RWPE2 (cell line): ENCODE measurements at regions not wholly inside any gene's neighbourhood (a gene's known extent, or its start where the extent isn't known, plus 50 kb on each side); places are given as distances from the start of the nearest gene placed in this dataset.

ENCODE experiments used
- ATAC-seq: fragments of 200-7000 bp; cut with Tn5 transposase; 3 replicates; pipeline ENCODE4 v1.9.1; 2021; ENCODE audit warnings: low read depth
- DNase-seq: peaks from one replicate; pipeline ENCODE4 v3.0.0-alpha.2; 2020; ENCODE audit warnings: low spot score
- H3K27ac ChIP-seq: fragments of 450-650 bp; 2 replicates; pipeline ENCODE4 v1.5.1; 2017; ENCODE audit warnings: mild to moderate bottlenecking; ENCODE audit not compliant: poor library complexity, severe bottlenecking
- H3K27me3 ChIP-seq: fragments of 250-450 bp; sonication (Bioruptor Pico); 2 replicates; pipeline ENCODE4 v1.5.1; 2021; ENCODE audit warnings: mild to moderate bottlenecking, moderate library complexity; ENCODE audit not compliant: insufficient read depth, poor library complexity, severe bottlenecking
- H3K36me3 ChIP-seq: fragments of 250-450 bp; sonication (Bioruptor Pico); 2 replicates; pipeline ENCODE4 v1.5.1; 2020; ENCODE audit warnings: low read depth, mild to moderate bottlenecking, moderate library complexity
- H3K4me1 ChIP-seq: fragments of 250-450 bp; sonication (Bioruptor Pico); 2 replicates; pipeline ENCODE4 v1.5.1; 2021; ENCODE audit warnings: mild to moderate bottlenecking, moderate library complexity; ENCODE audit not compliant: insufficient read depth, poor library complexity, severe bottlenecking
- H3K4me3 ChIP-seq: fragments of 250-450 bp; sonication (Bioruptor Pico); 2 replicates; pipeline ENCODE4 v1.5.1; 2021; ENCODE audit warnings: mild to moderate bottlenecking, moderate library complexity; ENCODE audit not compliant: severe bottlenecking
- H3K9me3 ChIP-seq: fragments of 250-450 bp; sonication (Bioruptor Pico); 2 replicates; pipeline ENCODE4 v1.5.1; 2021; ENCODE audit warnings: mild to moderate bottlenecking, moderate library complexity; ENCODE audit not compliant: severe bottlenecking
- TF ChIP-seq, protein P1 (sequence below): fragments of 450-650 bp; IDR thresholded peaks from one replicate; pipeline ENCODE4 v1.5.1; 2017; ENCODE audit warnings: mild to moderate bottlenecking, moderate library complexity; ENCODE audit not compliant: poor library complexity, severe bottlenecking

DNA sequence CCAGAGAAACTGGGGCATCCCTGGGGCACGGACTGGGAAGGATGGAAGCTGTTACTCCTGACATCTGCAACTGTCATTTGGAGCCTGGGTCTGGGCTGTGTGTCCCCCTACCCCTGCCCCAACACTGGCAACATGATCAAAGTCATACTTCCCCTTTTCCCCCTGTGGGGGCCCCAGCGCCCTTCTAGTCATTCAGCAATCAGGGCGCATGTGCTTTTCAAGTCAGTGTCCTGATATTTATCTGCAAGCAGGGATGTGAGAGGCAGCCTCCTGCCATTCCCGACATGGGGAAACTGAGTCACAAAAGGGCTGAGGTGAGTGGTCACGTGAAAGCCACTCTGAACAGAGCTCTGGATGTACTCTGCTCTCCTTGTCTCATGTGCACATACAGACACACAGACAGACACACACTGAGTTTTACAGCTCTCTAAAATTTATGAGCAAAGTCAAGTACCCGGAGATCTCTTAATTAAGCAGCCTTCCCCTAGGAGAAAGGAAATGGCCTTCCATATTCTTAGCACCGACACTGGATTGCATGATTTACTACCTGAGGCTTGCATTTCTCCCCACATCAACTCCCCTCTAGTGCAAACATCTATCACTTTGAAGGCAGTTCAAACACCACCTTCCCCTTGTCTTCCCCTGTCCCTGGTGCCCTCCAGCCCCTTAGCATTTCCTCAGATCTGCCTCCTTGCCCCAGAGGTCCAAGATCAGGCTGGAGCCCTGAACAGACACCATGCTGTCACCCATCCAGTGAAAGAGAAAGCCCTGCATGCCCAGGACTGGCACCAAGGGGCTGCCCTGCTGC lies 170.7 kb downstream of the CDC5L start:
- ATAC-seq (no peak), DNase-seq (no peak)
- H3K27me3 ChIP-seq = no peaks in the 10 kb centered on the region
- H3K9me3 ChIP-seq = no peaks in the 10 kb centered on the region
- no peaks in the 10 kb centered on the region for H3K36me3 ChIP-seq
- no peak overlapping the region for H3K27ac ChIP-seq
- TF ChIP-seq, protein P1, sequence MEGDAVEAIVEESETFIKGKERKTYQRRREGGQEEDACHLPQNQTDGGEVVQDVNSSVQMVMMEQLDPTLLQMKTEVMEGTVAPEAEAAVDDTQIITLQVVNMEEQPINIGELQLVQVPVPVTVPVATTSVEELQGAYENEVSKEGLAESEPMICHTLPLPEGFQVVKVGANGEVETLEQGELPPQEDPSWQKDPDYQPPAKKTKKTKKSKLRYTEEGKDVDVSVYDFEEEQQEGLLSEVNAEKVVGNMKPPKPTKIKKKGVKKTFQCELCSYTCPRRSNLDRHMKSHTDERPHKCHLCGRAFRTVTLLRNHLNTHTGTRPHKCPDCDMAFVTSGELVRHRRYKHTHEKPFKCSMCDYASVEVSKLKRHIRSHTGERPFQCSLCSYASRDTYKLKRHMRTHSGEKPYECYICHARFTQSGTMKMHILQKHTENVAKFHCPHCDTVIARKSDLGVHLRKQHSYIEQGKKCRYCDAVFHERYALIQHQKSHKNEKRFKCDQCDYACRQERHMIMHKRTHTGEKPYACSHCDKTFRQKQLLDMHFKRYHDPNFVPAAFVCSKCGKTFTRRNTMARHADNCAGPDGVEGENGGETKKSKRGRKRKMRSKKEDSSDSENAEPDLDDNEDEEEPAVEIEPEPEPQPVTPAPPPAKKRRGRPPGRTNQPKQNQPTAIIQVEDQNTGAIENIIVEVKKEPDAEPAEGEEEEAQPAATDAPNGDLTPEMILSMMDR = no peak
- no peak overlapping the region for H3K4me3 ChIP-seq
- no peaks in the 10 kb centered on the region for H3K4me1 ChIP-seq

DNA sequence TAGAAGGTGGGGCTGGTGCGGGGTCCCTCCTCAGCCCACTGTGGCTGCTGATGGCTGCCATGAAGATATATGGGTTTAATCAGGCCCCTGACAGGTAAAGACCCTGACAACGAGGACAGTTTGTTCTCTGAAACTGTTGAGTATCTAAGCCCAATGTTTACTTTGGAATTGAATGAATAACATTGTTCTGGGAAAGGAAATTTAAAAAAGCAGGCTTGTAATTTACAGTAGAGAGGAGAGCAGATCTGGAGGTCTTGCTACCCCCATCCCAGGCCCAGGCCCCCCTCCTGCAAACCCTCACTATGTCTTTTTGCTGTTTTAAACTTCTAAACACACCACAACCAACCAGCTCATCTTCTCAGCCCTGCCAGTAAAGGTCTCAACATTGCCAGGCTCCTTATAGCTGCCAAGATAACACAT lies 171.3 kb downstream of the CDC5L start:
- DNase-seq (no peak), ATAC-seq (no peak)
- no peaks in the 10 kb centered on the region for H3K27me3 ChIP-seq
- no peak overlapping the region for H3K27ac ChIP-seq
- H3K36me3 ChIP-seq = no peaks in the 10 kb centered on the region
- TF ChIP-seq, protein P1 = no peak
- H3K9me3 ChIP-seq = no peaks in the 10 kb centered on the region
- H3K4me3 ChIP-seq = no peak overlapping the region
- no peaks in the 10 kb centered on the region for H3K4me1 ChIP-seq

DNA sequence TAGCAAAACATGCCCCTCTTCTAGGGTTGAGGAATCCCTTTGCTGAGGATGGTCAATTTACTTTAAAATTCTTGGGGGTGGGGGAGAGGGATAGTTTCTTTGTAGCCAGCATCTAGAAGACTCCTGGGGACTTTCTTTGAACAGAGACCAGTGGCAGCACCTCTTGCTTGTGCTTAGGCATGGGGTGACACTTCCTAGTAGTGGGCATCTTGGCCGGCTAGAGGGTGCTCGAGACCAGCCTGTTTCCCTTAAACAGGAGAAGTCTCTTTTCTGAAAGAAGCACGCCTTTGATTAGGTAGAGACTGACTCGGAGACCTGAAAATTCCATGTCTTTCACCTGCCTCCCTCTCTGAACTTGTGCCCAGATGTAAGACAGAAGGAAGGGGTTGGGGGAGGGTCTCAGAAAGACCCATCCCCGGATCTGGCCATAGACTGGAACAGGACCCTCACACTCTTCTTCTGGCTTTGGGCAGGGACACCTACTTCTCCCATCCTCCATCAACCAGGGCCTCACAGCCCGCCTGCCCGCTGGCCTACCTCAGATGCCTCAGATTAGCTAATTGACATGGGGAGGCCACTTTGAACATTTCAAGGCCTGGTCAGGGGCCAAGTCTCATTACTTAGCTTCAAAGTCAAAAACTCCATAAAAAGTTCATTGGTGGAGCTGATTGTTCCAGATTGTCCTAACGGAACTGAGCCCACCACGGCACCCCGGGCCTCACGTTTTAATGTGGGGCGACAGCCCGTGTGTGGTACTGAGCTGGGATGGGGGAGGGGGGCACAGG lies 172.2 kb downstream of the CDC5L start:
- no peaks in the 10 kb centered on the region for H3K4me1 ChIP-seq
- H3K9me3 ChIP-seq = no peaks in the 10 kb centered on the region
- TF ChIP-seq, protein P1 = no peak
- no peak for DNase-seq
- H3K36me3 ChIP-seq = no peaks in the 10 kb centered on the region
- no peaks in the 10 kb centered on the region for H3K27me3 ChIP-seq
- no peak for ATAC-seq
- H3K4me3 ChIP-seq = no peak overlapping the region
- H3K27ac ChIP-seq = no peak overlapping the region

DNA sequence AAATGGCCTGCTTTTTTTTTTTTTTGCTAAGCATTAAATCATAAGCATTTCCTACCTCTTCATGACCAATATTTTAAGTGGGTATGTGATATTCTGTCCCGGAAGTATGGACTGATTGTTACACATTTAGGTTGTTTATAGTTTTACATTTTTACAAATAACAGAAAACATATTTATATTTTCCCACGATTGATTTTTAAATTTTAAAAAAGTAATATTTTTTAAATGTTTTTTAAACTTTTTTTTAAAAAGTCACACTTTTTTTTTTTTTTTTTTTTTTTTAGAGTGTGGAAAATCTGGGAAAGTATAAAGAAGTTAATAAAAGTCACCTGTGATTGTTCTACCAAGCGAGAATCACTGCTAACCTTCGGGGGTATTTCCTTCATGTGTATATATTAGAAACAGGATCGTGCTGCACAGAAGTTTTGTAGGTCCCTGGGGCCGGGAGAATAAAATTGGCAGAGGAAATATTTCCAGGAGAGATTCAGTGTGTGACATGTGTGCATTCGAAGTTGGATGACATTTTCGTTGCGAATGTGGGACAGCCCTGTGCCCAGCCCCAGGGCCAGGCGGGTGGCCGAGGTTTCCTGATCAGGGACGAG lies 173.1 kb downstream of the CDC5L start:
- Histone ChIP-seq H3K4me3 (no peak overlapping the region), H3K4me1 (no peaks in the 10 kb centered on the region), H3K27ac (no peak overlapping the region), H3K27me3 (no peaks in the 10 kb centered on the region), H3K36me3 (no peaks in the 10 kb centered on the region), H3K9me3 (no peaks in the 10 kb centered on the region)
- ATAC-seq (no peak), DNase-seq (no peak)
- TF ChIP-seq, protein P1 = no peak
